ENCODE measurements at regions not wholly inside any gene's neighbourhood (a gene's known extent, or its start where the extent isn't known, plus 50 kb on each side); places are given as distances from the start of the nearest gene placed in this dataset.

- no peaks in the 10 kb centered on the region for H3K36me3 ChIP-seq (ENCODE audit: control insufficient read depth, insufficient read depth, low read length)
- peaks cover 2% of the 10 kb centered on the region for H3K27me3 ChIP-seq (ENCODE audit: control insufficient read depth, insufficient read depth, low read length)
- TF ChIP-seq, protein P1, sequence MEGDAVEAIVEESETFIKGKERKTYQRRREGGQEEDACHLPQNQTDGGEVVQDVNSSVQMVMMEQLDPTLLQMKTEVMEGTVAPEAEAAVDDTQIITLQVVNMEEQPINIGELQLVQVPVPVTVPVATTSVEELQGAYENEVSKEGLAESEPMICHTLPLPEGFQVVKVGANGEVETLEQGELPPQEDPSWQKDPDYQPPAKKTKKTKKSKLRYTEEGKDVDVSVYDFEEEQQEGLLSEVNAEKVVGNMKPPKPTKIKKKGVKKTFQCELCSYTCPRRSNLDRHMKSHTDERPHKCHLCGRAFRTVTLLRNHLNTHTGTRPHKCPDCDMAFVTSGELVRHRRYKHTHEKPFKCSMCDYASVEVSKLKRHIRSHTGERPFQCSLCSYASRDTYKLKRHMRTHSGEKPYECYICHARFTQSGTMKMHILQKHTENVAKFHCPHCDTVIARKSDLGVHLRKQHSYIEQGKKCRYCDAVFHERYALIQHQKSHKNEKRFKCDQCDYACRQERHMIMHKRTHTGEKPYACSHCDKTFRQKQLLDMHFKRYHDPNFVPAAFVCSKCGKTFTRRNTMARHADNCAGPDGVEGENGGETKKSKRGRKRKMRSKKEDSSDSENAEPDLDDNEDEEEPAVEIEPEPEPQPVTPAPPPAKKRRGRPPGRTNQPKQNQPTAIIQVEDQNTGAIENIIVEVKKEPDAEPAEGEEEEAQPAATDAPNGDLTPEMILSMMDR (IDR thresholded peaks at IDR 0.05; ENCODE audit: insufficient read depth, low read depth, low read length): no peak
- ChIA-PET CTCF (interaction anchor here (1.0 kb wide), 1 partner anchor 333 kb away, joined by 5 read pairs; no protein-coding TSS in a partner anchor), POLR2A (no interaction called here)
- no peak for DNase-seq (ENCODE audit: low read depth)
- H3K4me3 ChIP-seq (ENCODE audit: low read depth, low read length): no peak overlapping the region
Observed at GRCh38 chr13:46498650-46499049, 54.3 kb upstream of the LRCH1 start.

- ChIA-PET CTCF (interaction anchor here (0.7 to 3.1 kb wide), 4 partner anchors 18 to 226 kb away, joined by 3 to 23 read pairs (median 3); no protein-coding TSS in a partner anchor), POLR2A (no interaction called here)
- TF ChIP-seq, protein P1 (IDR thresholded peaks at IDR 0.05; ENCODE audit: insufficient read depth, low read depth, low read length): no peak
- DNase-seq (ENCODE audit: low read depth): no peak
- peaks cover 2% of the 10 kb centered on the region for H3K27me3 ChIP-seq (ENCODE audit: control insufficient read depth, insufficient read depth, low read length)
- no peak overlapping the region for H3K4me3 ChIP-seq (ENCODE audit: low read depth, low read length)
- H3K36me3 ChIP-seq (ENCODE audit: control insufficient read depth, insufficient read depth, low read length): no peaks in the 10 kb centered on the region
Observed at GRCh38 chr13:46496086-46496485, 56.9 kb upstream of the LRCH1 start.

- DNase-seq (ENCODE audit: low read depth): no peak
Observed at GRCh38 chr13:46495651-46496050, 57.3 kb upstream of the LRCH1 start.

DNA sequence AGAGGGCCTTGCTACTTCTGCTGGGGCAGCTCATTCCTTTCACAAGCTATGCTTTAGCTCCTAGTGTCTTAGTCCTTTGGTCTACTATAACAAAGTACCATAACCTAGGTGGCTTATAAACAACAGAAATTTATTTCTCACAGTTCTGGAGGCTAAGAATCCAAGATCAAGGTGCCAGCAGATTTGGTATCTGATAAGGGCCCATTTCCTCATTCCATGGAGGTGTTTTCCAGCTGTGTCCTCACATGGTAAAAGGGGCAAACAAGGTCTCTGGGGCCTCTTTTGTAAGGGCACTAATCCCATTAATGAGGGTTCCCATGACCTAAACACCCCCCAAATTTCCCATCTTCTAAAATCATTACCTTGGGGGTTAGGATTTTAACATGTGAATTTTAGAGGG, 57.9 kb upstream of the LRCH1 start:
- Histone ChIP-seq H3K4me3 (ENCODE audit: low read depth, low read length) (no peak overlapping the region), H3K36me3 (ENCODE audit: control insufficient read depth, insufficient read depth, low read length) (no peaks in the 10 kb centered on the region), H3K27me3 (ENCODE audit: control insufficient read depth, insufficient read depth, low read length) (peaks cover 2% of the 10 kb centered on the region)
- TF ChIP-seq, protein P1 (IDR thresholded peaks at IDR 0.05; ENCODE audit: insufficient read depth, low read depth, low read length): no peak
- DNase-seq (ENCODE audit: low read depth): no peak
- ChIA-PET POLR2A (no interaction called here), CTCF (interaction anchor here (1.0 to 3.1 kb wide), 4 partner anchors 57 to 225 kb away, joined by 3 to 23 read pairs (median 4); no protein-coding TSS in a partner anchor)

More at GRCh38 chr13:46495651-46496050, 57.3 kb upstream of the LRCH1 start:
- Histone ChIP-seq H3K4me3 (ENCODE audit: low read depth, low read length) (no peak overlapping the region), H3K27me3 (ENCODE audit: control insufficient read depth, insufficient read depth, low read length) (peaks cover 2% of the 10 kb centered on the region), H3K36me3 (ENCODE audit: control insufficient read depth, insufficient read depth, low read length) (no peaks in the 10 kb centered on the region)
- ChIA-PET POLR2A (no interaction called here), CTCF (interaction anchor here (0.7 to 3.1 kb wide), 4 partner anchors 18 to 226 kb away, joined by 3 to 23 read pairs (median 3); no protein-coding TSS in a partner anchor)
- TF ChIP-seq, protein P1 (IDR thresholded peaks at IDR 0.05; ENCODE audit: insufficient read depth, low read depth, low read length): no peak

- ChIA-PET CTCF (interaction anchor here (1.8 to 3.1 kb wide), 2 partner anchors 227 to 229 kb away, joined by 5 to 23 read pairs; no protein-coding TSS in a partner anchor), POLR2A (no interaction called here)
- Histone ChIP-seq H3K36me3 (ENCODE audit: control insufficient read depth, insufficient read depth, low read length) (no peaks in the 10 kb centered on the region), H3K4me3 (ENCODE audit: low read depth, low read length) (no peak overlapping the region), H3K27me3 (ENCODE audit: control insufficient read depth, insufficient read depth, low read length) (peaks cover 2% of the 10 kb centered on the region)
- DNase-seq (ENCODE audit: low read depth): no peak
- TF ChIP-seq, protein P1 (IDR thresholded peaks at IDR 0.05; ENCODE audit: insufficient read depth, low read depth, low read length): peak; percentile 62
Observed at GRCh38 chr13:46492946-46493345, 60.0 kb upstream of the LRCH1 start.

Measured in BJ (cell line).